Epithelial cell of esophagus (primary cell): ENCODE measurements at regions not wholly inside any gene's neighbourhood (a gene's known extent, or its start where the extent isn't known, plus 50 kb on each side); places are given as distances from the start of the nearest gene placed in this dataset.

Experiments
- DNase-seq: peaks from one replicate; pipeline ENCODE4 v3.0.0; 2010; ENCODE audit warnings: low read depth
- H3K4me3 ChIP-seq: 2 replicates; pipeline ENCODE4 v1.5.1; 2011; ENCODE audit warnings: mild to moderate bottlenecking, low read length, control low read depth
- CTCF ChIP-seq: IDR thresholded peaks from 2 replicates; pipeline ENCODE4 v1.5.1; 2011; ENCODE audit warnings: low read depth, mild to moderate bottlenecking, low read length, control low read depth, inconsistent platforms; ENCODE audit not compliant: insufficient read depth; ENCODE audit errors: missing control alignments

DNA sequence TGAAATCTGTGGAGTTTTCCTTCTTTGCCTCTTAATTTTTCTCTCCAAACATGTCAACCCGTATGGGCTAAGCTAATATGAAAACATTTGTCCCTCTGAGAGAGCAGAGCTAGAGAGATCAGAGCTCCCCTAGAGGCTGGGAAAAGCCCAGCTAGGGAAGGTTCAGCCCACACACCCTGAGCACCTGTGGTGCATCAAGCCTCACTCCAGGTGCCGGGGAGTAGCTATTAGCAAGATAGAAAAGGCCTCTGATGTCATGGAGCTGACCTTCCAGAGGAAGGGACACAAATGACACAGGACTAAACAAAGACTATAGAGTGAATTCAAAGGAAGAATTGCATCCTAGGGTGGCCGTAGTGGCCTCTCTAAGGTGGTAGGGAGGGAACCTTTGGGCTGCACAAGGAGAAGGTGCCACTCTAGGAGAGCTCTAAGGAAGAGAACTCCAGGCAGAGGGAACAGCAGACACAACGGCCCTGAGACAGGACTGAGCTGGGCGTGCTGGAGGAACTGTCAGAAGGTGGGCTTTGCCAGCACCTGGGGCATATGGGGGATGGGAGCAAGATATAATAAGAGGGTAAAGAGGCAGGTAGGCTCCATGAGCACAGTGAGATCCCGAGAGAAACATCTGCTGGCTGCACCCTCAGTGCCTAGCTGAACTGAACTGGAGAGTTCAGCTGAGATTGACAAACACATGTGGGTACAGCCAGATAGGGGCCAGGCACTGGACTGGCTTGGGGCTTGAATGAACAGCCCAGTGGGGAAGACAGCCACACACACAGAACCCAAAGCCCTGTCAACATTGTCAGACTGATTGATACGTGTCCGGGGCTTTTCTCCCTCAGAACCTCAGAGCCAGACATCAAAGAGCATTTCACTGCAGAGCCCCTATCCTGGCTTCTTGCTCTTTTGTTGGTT is 65.5 kb upstream of the DRD2 start:
- H3K4me3 ChIP-seq: no peak overlapping the region
- DNase-seq: no peak
- no peak for TF ChIP-seq CTCF

DNA sequence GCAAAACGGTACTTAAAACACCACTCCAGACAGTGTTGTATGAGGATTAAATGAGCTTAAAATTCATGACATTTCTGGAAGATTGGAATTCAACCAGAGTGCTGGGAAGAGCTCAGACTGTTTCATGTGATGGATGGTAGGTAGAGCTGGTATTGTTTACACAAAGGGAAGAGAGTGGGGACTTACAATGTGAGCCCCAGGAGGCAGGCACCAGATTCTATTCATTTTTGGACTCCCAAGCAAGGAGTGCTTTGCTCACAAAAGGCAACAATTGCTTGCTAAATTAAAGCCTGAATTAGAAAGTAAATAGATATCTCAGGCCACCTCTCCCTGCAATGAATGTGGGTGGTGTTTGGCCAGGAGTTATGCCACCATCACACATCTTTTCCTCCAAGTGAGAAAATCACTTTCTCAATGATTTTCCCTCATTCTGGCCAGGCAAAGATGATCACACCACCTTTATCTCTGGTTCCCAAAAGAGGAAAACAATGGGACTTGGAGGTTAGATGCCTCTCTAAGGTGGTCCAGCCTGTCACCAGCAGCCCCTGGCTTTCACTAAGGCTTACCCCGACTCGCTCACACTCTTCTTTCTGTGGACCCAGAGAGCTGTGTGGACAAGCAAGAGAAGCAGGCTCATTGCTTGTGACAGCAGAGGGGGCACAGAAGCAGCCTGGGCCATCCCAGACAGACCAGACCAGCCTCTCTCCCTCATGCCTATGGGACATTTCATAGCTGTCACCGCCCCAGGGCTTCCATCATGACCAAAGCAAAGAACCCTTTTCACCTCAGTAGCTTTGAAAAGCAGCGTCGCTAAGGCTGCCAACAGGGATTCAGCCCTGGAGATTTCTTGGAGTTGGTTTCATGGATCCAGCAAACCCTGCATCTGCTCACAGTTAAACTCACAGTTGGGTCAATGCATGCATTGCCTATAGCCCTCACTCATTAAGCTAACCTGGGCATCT is 63.5 kb upstream of the DRD2 start:
- TF ChIP-seq CTCF: no peak
- H3K4me3 ChIP-seq: no peak overlapping the region
- DNase-seq: no peak

DNA sequence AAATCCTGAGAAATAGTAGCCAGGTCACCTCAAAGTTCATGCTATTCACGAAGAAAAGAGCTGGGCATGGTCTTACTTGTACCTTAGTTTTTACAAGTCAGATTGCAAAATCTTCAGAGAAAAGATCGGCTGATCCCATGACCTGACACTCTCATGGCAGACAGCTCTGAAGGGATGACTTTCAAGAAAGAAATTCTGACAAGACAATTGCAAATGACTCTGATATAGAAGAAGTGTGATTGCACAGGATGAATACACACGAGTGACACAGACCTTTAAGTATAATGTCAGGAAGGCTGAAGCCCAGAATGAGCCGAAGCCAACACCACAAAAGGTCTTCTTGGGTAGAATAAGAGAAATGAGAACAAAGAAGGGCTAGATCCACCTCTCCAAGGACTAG is 59.4 kb upstream of the DRD2 start:
- peak; percentile 18 for DNase-seq
- no peak overlapping the region for H3K4me3 ChIP-seq
- no peak for TF ChIP-seq CTCF

DNA sequence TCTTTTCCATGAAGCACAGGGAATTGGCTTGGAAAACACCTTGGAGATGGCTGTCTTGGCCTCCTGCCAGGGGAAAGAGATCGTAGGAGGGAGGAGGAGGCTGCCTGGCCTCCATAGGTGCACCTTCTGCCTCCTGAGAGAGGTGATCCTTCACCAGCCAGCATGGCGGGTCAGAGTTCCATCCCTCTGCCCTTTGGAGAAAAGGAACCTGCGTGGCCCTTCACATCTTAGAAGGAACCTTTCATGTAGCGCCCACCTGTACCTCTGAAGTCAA is 58.2 kb upstream of the DRD2 start:
- no peak for TF ChIP-seq CTCF
- no peak overlapping the region for H3K4me3 ChIP-seq
- DNase-seq: no peak

- no peak overlapping the region for H3K4me3 ChIP-seq
- peak; percentile 91 for TF ChIP-seq CTCF
- peak; percentile 81 for DNase-seq
Observed at GRCh38 chr11:113532697-113533424, 57.7 kb upstream of the DRD2 start.

DNA sequence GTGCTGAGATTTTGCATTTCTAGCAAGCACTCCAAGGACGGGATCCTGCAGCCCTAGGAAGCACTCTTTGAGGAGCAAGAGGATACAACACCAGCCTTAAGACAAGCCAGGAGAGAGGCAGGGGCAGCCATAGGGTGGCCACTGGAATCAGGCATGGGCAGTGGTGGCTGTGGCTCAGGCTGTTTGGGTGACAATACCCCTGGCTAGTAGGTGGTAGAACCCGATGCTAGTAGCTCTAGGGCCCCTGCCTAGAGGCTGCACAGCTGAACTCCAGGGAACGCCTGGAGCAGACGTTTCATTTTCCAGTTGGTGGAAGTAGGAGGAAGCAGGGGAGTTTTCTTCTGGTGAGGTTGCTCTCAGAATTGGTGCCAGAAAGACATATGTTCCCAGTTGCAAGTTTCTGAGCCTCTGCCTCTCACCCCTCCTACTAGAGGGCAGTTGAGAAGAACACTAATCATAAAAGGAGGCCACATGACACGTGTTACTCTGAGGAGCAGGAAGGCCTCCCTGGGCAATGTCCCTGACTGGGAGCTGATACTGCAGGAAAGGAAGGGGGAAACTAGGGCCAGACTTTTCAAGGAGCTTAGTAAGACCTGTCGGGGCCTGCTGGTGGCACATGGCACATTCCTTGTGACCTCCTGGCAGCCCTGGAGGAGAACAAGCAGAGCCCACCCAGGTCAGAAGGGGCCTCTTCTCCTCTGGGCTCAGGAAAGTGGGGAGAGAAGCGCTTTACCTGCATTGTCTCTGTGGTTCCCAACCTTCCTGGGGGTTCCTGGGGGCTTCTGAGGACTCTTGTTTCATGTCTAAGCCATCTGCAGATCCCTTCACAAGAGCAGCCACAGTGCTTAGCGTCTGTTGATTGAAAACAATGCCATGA is 56.6 kb upstream of the DRD2 start:
- no peak for DNase-seq
- TF ChIP-seq CTCF: no peak
- no peak overlapping the region for H3K4me3 ChIP-seq
